ENCODE measurements at regions not wholly inside any gene's neighbourhood (a gene's known extent, or its start where the extent isn't known, plus 50 kb on each side); places are given as distances from the start of the nearest gene placed in this dataset.

GRCh38 chr10:8360365-8360764, 305.9 kb downstream of the GATA3 start:
- no peaks in the 10 kb centered on the region for H3K27me3 ChIP-seq (ENCODE audit: control insufficient read depth in 4 of 4, insufficient read depth in 4 of 4, low read length in 3 of 4)
- 76% methylated on average over 7 of the region's 7 CpGs for WGBS
- no peaks in the 10 kb centered on the region for H3K36me3 ChIP-seq (ENCODE audit: control insufficient read depth in 4 of 4, insufficient read depth in 3 of 4, low read depth in 1 of 4, low read length in 3 of 4)
- peaks cover 0 to 4% (median 0%) of the 10 kb centered on the region in 4 donors for H3K9me3 ChIP-seq (ENCODE audit: control insufficient read depth in 4 of 4, low read length in 3 of 4)
- no peak for DNase-seq (ENCODE audit: low spot score)
- no peak overlapping the region for H3K4me3 ChIP-seq (ENCODE audit: low read depth in 1 of 3, low read length in 3 of 3)
- TF ChIP-seq JUND (IDR thresholded peaks at IDR 0.05) (no peak), EGR1 (IDR thresholded peaks at IDR 0.05; ENCODE audit: low read depth in 2 of 2) (no peak)
- H3K9ac ChIP-seq (ENCODE audit: low read depth in 1 of 2, low read length in 2 of 2), result no peak overlapping the region
- peaks cover 0 to 1% (median 0%) of the 10 kb centered on the region in 4 donors for H3K4me1 ChIP-seq (ENCODE audit: control insufficient read depth in 4 of 4, insufficient read depth in 4 of 4, low read length in 3 of 4)
- H3K27ac ChIP-seq (ENCODE audit: low read depth in 1 of 2, low read length in 2 of 2), result no peak overlapping the region

GRCh38 chr10:8360814-8361509, 306.5 kb downstream of the GATA3 start:
- no peaks in the 10 kb centered on the region for H3K27me3 ChIP-seq (ENCODE audit: control insufficient read depth in 4 of 4, insufficient read depth in 4 of 4, low read length in 3 of 4)
- H3K9ac ChIP-seq (ENCODE audit: low read depth in 1 of 2, low read length in 2 of 2), result no peak overlapping the region
- no peak for DNase-seq (ENCODE audit: low spot score)
- WGBS, result 49% methylated on average over 2 of the region's 2 CpGs
- H3K4me3 ChIP-seq (ENCODE audit: low read depth in 1 of 3, low read length in 3 of 3), result no peak overlapping the region
- TF ChIP-seq ATF3 (IDR thresholded peaks at IDR 0.05), result no peak
- no peak for TF ChIP-seq RXRA (IDR thresholded peaks at IDR 0.05)
- TF ChIP-seq JUND (IDR thresholded peaks at IDR 0.05), result no peak
- no peak for TF ChIP-seq TAF1 (conservative IDR thresholded peaks at IDR 0.05)
- no peak for TF ChIP-seq RAD21 (IDR thresholded peaks at IDR 0.05)
- TF ChIP-seq EGR1 (IDR thresholded peaks at IDR 0.05; ENCODE audit: low read depth in 2 of 2), result no peak
- TF ChIP-seq MAX (IDR thresholded peaks at IDR 0.05), result no peak
- no peak for TF ChIP-seq HNF4A (conservative IDR thresholded peaks at IDR 0.05)
- peaks cover 0 to 1% (median 0%) of the 10 kb centered on the region in 4 donors for H3K4me1 ChIP-seq (ENCODE audit: control insufficient read depth in 4 of 4, insufficient read depth in 4 of 4, low read length in 3 of 4)
- peaks cover 0 to 4% (median 0%) of the 10 kb centered on the region in 4 donors for H3K9me3 ChIP-seq (ENCODE audit: control insufficient read depth in 4 of 4, low read length in 3 of 4)
- H3K36me3 ChIP-seq (ENCODE audit: control insufficient read depth in 4 of 4, insufficient read depth in 3 of 4, low read depth in 1 of 4, low read length in 3 of 4), result no peaks in the 10 kb centered on the region
- no peak overlapping the region for H3K27ac ChIP-seq (ENCODE audit: low read depth in 1 of 2, low read length in 2 of 2)

- Histone ChIP-seq H3K27ac (ENCODE audit: low read depth in 1 of 2, low read length in 2 of 2) (no peak overlapping the region), H3K27me3 (ENCODE audit: control insufficient read depth in 4 of 4, insufficient read depth in 4 of 4, low read length in 3 of 4) (peaks cover 0 to 3% (median 0%) of the 10 kb centered on the region in 4 donors), H3K36me3 (ENCODE audit: control insufficient read depth in 4 of 4, insufficient read depth in 3 of 4, low read depth in 1 of 4, low read length in 3 of 4) (no peaks in the 10 kb centered on the region), H3K4me1 (ENCODE audit: control insufficient read depth in 4 of 4, insufficient read depth in 4 of 4, low read length in 3 of 4) (peaks cover 0 to 1% (median 0%) of the 10 kb centered on the region in 4 donors), H3K9me3 (ENCODE audit: control insufficient read depth in 4 of 4, low read length in 3 of 4) (peaks cover 0 to 4% (median 0%) of the 10 kb centered on the region in 4 donors), H3K9ac (ENCODE audit: low read depth in 1 of 2, low read length in 2 of 2) (no peak overlapping the region), H3K4me3 (ENCODE audit: low read depth in 1 of 3, low read length in 3 of 3) (no peak overlapping the region)
- no peak for TF ChIP-seq YY1 (IDR thresholded peaks at IDR 0.05)
- TF ChIP-seq SP1 (IDR thresholded peaks at IDR 0.05), result no peak
- TF ChIP-seq ZBTB33 (IDR thresholded peaks at IDR 0.05), result no peak
- no peak for TF ChIP-seq GABPA (IDR thresholded peaks at IDR 0.05 in 1 of 2, conservative IDR thresholded peaks at IDR 0.05 in 1 of 2)
- TF ChIP-seq FOXA1 (IDR thresholded peaks at IDR 0.05), result no peak
- no peak for TF ChIP-seq HNF4G (IDR thresholded peaks at IDR 0.05)
- no peak for TF ChIP-seq MAX (IDR thresholded peaks at IDR 0.05)
- TF ChIP-seq RAD21 (IDR thresholded peaks at IDR 0.05), result no peak
- no peak for TF ChIP-seq TAF1 (conservative IDR thresholded peaks at IDR 0.05)
- TF ChIP-seq RXRA (IDR thresholded peaks at IDR 0.05), result no peak
- no peak for TF ChIP-seq EGR1 (IDR thresholded peaks at IDR 0.05; ENCODE audit: low read depth in 2 of 2)
- no peak for TF ChIP-seq FOXA2 (IDR thresholded peaks at IDR 0.05)
- no peak for TF ChIP-seq REST (IDR thresholded peaks at IDR 0.05)
- TF ChIP-seq ATF3 (IDR thresholded peaks at IDR 0.05), result no peak
- WGBS, result 61% methylated on average over 2 of the region's 2 CpGs
- DNase-seq (ENCODE audit: low spot score), result no peak
Observed at GRCh38 chr10:8361510-8361844, 307.0 kb downstream of the GATA3 start.
